GM21515 (cell line): ENCODE measurements at regions not wholly inside any gene's neighbourhood (a gene's known extent, or its start where the extent isn't known, plus 50 kb on each side); places are given as distances from the start of the nearest gene placed in this dataset.
"Not testable (repeated sequence)": the region's sequence is repeated elsewhere in the genome, so short reads cannot be mapped to it uniquely, and the experiment has no call there.

Source experiments
- ATAC-seq: cut with Tn5 transposase; IDR thresholded peaks from one replicate; pipeline ENCODE4 v1.9.1; 2021; ENCODE audit not compliant: unreplicated experiment

DNA sequence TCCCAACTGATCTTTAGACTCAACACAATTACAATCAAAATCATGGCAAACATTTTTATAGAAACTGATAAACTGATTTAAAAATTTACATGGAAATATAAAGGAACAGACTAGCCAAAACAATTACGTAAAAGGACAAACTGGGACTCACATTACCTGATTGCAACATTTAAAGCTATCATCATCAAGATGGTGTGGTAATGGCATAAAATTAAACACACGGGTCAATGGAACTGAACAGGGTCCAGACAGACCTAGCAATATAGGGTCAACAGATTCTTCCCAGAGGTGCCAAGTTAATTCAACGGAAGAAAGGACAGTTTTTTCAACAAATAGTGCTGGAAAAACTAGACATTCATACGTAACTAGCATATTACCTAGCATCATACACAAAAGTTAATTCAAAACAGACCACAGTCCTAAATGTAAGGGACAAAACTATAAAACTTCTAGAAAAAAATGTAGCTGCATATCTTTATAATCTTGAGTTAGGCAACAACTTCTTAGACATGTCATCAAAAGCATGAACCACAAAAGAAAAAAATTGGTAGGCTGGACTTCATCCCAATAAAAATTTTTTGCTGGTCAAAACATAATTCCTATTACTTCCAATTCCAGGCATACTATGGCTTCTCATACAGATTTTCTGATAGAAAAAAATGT lies 147.4 kb upstream of the BEND6 start:
- no peak for ATAC-seq

- ATAC-seq = no peak
Observed at GRCh38 chr6:56806368-56806767, 148.5 kb upstream of the BEND6 start.

DNA sequence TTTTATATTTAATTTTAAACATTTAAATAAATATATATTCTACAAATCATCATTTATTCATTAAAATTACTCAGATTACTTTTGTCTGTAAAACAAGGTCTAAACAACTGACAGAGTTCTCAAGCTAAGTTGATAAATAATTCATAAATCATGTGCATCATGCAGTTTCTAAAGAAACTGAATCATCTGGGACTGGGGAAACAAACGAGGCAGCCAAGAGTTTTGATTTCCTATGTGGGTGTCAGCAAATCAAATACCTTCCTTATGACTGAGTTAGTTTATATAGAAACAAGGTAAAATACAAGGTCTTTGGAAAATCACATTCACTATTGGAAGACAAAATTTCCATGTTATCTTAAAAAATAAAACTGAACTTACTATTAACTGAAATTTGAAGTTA lies 149.9 kb upstream of the BEND6 start:
- no peak for ATAC-seq

- ATAC-seq = no peak
Observed at GRCh38 chr6:56803594-56803993, 151.3 kb upstream of the BEND6 start.

GRCh38 chr6:56802584-56802983 lies 152.3 kb upstream of the BEND6 start:
- no peak for ATAC-seq

DNA sequence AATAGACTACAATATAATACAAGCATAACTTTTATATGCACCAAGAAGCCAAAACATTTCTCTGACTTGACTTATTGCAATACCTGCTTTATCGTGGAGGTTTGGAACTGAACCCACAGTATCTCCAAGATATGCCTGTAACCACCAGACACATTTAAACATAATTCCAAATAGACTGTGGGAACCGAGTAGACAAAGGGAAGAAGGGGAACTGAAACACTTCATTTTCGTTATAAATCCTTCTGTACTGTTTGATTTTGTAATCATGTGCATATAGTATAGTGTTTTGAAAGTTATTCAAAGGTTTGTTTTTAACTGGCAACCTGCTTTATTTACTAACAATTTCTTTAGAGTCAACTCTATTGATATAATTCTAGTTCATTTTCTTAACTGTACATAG lies 154.9 kb upstream of the BEND6 start:
- no peak for ATAC-seq

- no peak for ATAC-seq
Observed at GRCh38 chr6:56798163-56798562, 155.5 kb upstream of the DST start.

DNA sequence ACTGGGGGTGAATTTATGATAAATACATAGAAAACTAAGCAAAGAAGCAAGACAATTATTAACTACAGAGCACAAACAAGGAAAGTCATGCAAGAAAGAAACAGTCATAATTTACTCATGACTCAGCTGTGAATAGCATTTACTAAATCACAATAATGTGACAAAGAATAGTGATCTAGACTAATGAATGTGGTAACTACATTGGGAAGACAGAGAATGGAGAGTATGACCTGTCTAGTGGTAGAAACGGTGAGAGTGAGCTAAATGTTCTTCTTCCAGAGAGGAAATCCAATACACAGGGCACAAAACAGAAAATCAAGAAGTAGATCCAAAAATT lies 153.5 kb upstream of the DST start:
- ATAC-seq = no peak

- ATAC-seq = no peak
Observed at GRCh38 chr6:56795466-56796195, 152.9 kb upstream of the DST start.

- no peak for ATAC-seq
Observed at GRCh38 chr6:56794421-56794820, 151.7 kb upstream of the DST start.

- ATAC-seq = no peak
Observed at GRCh38 chr6:56793938-56794337, 151.2 kb upstream of the DST start.

DNA sequence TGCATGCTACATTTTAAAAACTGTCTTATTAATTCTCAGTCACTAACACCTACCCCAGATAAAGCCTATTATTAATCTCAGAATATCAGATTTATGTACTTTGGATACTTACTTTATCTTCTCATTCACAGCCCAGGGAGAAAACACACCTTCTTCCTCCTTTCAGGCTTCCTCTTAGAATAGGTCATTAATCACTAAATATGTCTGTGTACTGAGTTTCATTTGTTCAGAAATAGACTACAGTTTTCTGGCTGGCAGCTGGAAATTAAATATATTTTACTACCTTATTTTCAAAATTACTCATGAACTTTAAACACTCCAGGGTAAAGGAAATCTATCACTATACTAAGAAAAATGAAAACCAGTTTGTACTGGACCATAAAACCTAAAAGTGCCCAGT lies 147.7 kb upstream of the DST start:
- peak; percentile 48 for ATAC-seq

GRCh38 chr6:56789879-56790278 lies 147.2 kb upstream of the DST start:
- ATAC-seq = no peak

GRCh38 chr6:56789342-56789741 lies 146.7 kb upstream of the DST start:
- ATAC-seq = no peak

GRCh38 chr6:56787209-56787608 lies 144.5 kb upstream of the DST start:
- ATAC-seq = no peak

GRCh38 chr6:56786256-56786655 lies 143.6 kb upstream of the DST start:
- no peak for ATAC-seq

- not testable (repeated sequence) for ATAC-seq
Observed at GRCh38 chr6:56785536-56785935, 142.8 kb upstream of the DST start.

GRCh38 chr6:56780109-56780508 lies 137.4 kb upstream of the DST start:
- not testable (repeated sequence) for ATAC-seq

DNA sequence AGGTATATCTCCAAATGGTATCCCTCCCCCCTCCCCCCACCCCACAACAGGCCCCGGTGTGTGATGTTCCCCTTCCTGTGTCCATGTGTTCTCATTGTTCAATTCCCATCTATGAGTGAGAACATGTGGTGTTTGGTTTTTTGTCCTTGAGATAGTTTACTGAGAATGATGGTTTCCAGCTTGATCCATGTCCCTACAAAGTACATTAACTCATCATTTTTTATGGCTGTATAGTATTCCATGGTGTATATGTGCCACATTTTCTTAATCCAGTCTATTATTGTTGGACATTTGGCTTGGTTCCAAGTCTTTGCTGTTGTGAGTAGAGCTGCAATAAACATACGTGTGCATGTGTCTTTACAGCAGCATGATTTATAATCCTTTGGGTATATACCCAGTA lies 135.8 kb upstream of the DST start:
- ATAC-seq = not testable (repeated sequence)

DNA sequence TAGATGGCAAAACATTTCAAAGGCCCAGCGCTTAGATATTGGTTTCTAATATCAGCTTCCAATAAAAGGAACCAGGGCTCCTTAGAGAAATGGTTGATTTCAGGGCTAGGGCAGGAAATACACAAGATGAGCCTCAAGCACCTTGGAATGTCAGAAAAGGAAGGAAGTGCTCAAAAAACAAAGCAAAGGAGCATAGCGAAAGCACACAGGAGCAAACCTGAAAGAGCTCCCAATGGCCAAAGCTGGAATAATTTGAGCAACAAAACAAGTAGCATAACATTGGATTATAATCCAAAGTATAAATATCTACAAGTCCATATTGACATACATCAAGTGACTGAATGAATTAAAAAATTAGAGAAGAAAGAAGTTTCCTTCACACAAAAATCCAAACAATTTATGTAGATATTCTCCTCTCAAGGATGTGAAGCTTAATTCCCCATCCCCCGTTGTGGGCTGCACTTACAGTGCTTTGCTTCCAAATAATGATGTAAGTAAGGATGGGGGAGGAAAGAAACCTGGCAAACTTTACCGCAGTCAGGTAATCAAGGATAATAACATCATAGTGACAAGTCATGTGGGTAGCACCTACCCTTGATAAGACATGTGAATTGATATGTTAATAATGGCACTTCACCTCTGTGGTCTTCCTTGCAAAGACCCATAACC lies 132.9 kb upstream of the DST start:
- ATAC-seq = no peak

DNA sequence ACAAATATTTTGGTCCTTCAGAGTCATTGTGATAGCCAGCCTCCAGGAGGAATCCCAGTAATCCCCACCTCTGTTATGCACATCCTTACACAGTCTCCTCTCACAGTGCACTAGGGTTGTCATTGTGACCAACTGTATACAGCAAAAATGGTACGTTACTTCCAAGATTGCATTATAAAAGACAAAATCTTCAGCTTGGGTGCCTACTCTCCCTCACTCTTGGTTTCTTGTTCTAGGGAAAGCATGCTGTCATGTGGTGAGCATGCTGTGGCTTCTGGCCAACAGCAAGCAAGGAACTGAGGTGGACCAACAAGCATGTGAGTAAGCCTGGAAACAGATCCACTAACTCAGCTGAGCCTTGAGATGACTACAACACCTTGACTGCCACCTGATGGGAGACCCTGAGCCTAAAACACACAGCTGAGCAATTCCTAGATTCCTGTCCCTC lies 130.1 kb upstream of the DST start:
- ATAC-seq = no peak

- no peak for ATAC-seq
Observed at GRCh38 chr6:56771929-56772607, 129.4 kb upstream of the DST start.
